H1 (cell line): ENCODE measurements at regions not wholly inside any gene's neighbourhood (a gene's known extent, or its start where the extent isn't known, plus 50 kb on each side); places are given as distances from the start of the nearest gene placed in this dataset.

ENCODE experiments used
- CTCF ChIA-PET: fragments of 300-600 bp; sonication (Branson Sonifier 250); formaldehyde crosslinking; loops from one replicate; lab custom pipeline; 2021; ENCODE audit not compliant: partially characterized antibody; lab: Charles Lee
- POLR2A ChIA-PET: fragments of 300-600 bp; sonication (Branson Sonifier 250); formaldehyde crosslinking; loops from one replicate; lab custom pipeline; 2021; ENCODE audit warnings: inconsistent platforms; ENCODE audit not compliant: partially characterized antibody; lab: Charles Lee
- DNase-seq, 2 experiments: peaks; one replicate each; pipeline versions ENCODE4 v3.0.0 to v3.0.0-alpha.2; 2010 to 2022; ENCODE audit warnings: low spot score in 2 of 2, low read depth in 1 of 2, mixed read lengths in 1 of 2
- FAIRE-seq: peaks from 2 replicates; lab custom pipeline; 2011; peaks lifted over from hg19 to GRCh38; lab: Jason Lieb, UNC
- H2AFZ ChIP-seq: 2 replicates; pipeline ENCODE4 v1.8.1; 2012; ENCODE audit warnings: low read length, inconsistent platforms
- H2AK5ac ChIP-seq: 2 replicates; pipeline ENCODE4 v1.6.1; 2013; ENCODE audit warnings: low read depth, low read length
- H2BK120ac ChIP-seq: replicated peaks from 2 replicates; pipeline ENCODE3; 2013; ENCODE audit warnings: low read depth, low read length, inconsistent platforms
- H2BK12ac ChIP-seq: 2 replicates; pipeline ENCODE4 v1.6.1; 2013; ENCODE audit warnings: low read depth, low read length
- H2BK15ac ChIP-seq: 2 replicates; pipeline ENCODE4 v1.6.1; 2013; ENCODE audit warnings: low read length
- H2BK20ac ChIP-seq: 2 replicates; pipeline ENCODE4 v1.6.1; 2013; ENCODE audit warnings: low read length
- H2BK5ac ChIP-seq: 2 replicates; pipeline ENCODE4 v1.6.1; 2013; ENCODE audit warnings: low read depth, low read length
- H3K14ac ChIP-seq: 2 replicates; pipeline ENCODE4 v1.6.1; 2013; ENCODE audit warnings: inconsistent platforms; ENCODE audit not compliant: insufficient read length
- H3K18ac ChIP-seq: 2 replicates; pipeline ENCODE4 v1.6.1; 2013; ENCODE audit warnings: low read length; ENCODE audit errors: extremely low read depth
- H3K23ac ChIP-seq: 2 replicates; pipeline ENCODE4 v1.6.1; 2013; ENCODE audit warnings: inconsistent platforms; ENCODE audit not compliant: insufficient read length
- H3K23me2 ChIP-seq: 2 replicates; pipeline ENCODE4 v1.6.1; 2013; ENCODE audit warnings: low read depth, low read length
- H3K27ac ChIP-seq: 2 replicates; pipeline ENCODE4 v1.6.1; 2011; ENCODE audit warnings: low read depth, low read length, inconsistent platforms
- H3K27me3 ChIP-seq, 4 experiments: replicated peaks in 1 of 4; 1 replicate in 1 of 4; 2 replicates in 3 of 4; pipeline versions ENCODE4 v1.6.1 to v1.8.1; 2011 to 2013; ENCODE audit warnings: low read length in 3 of 4, mild to moderate bottlenecking in 3 of 4, inconsistent platforms in 2 of 4, mixed read lengths in 2 of 4, moderate library complexity in 1 of 4; ENCODE audit not compliant: control insufficient read depth in 3 of 4, insufficient read depth in 3 of 4; ENCODE audit errors: extremely low read depth in 1 of 4
- H3K36me3 ChIP-seq, 4 experiments: 2 replicates each; pipeline versions ENCODE4 v1.6.1 to v1.8.1; 2011 to 2013; ENCODE audit warnings: mild to moderate bottlenecking in 4 of 4, low read length in 3 of 4, moderate library complexity in 2 of 4, control low read depth in 1 of 4, inconsistent platforms in 1 of 4; ENCODE audit not compliant: insufficient read depth in 4 of 4, control insufficient read depth in 2 of 4
- H3K4ac ChIP-seq: replicated peaks from 2 replicates; pipeline ENCODE3; 2013; ENCODE audit warnings: low read length, low read depth, mixed read lengths, inconsistent platforms; ENCODE audit not compliant: insufficient read length
- H3K4me1 ChIP-seq, 4 experiments: replicated peaks in 1 of 4; 1 replicate in 1 of 4; 2 replicates in 3 of 4; pipeline versions ENCODE4 v1.6.1 to v1.8.1; 2011 to 2013; ENCODE audit warnings: low read length in 3 of 4, inconsistent platforms in 2 of 4, mixed read lengths in 1 of 4; ENCODE audit not compliant: insufficient read depth in 4 of 4, control insufficient read depth in 3 of 4
- H3K4me2 ChIP-seq, 2 experiments: 2 replicates each; pipeline versions ENCODE4 v1.6.1 to v1.8.1; 2011 to 2013; ENCODE audit warnings: low read depth in 2 of 2, low read length in 2 of 2, control low read depth in 1 of 2, inconsistent platforms in 1 of 2, mild to moderate bottlenecking in 1 of 2; ENCODE audit not compliant: insufficient read depth in 1 of 2
- H3K4me3 ChIP-seq, 4 experiments: fragments of 200-600, 300-600 bp in 1 of 4; sonication (generic), shearing (Covaris generic), sonication (Bioruptor Twin) in 1 of 4; 2 replicates each; pipeline versions ENCODE4 v1.5.1 to v1.8.1; 2011 to 2016; ENCODE audit warnings: low read length in 4 of 4, low read depth in 3 of 4, control low read depth in 2 of 4, inconsistent platforms in 2 of 4, mild to moderate bottlenecking in 2 of 4, mixed read lengths in 1 of 4, moderate library complexity in 1 of 4; ENCODE audit not compliant: insufficient read depth in 2 of 4; ENCODE audit errors: extremely low read depth in 1 of 4
- H3K56ac ChIP-seq: replicated peaks from 2 replicates; pipeline ENCODE3; 2013; ENCODE audit warnings: low read depth, mild to moderate bottlenecking, mixed read lengths, low read length, inconsistent platforms; ENCODE audit not compliant: insufficient read length
- H3K79me1 ChIP-seq: 2 replicates; pipeline ENCODE4 v1.6.1; 2013; ENCODE audit warnings: low read depth, low read length, control low read depth
- H3K79me2 ChIP-seq, 2 experiments: 2 replicates each; pipeline versions ENCODE4 v1.6.1 to v1.8.1; 2012 to 2013; ENCODE audit warnings: low read length in 2 of 2, mild to moderate bottlenecking in 2 of 2, inconsistent platforms in 1 of 2; ENCODE audit not compliant: insufficient read depth in 2 of 2, control insufficient read depth in 1 of 2
- H3K9ac ChIP-seq, 4 experiments: replicated peaks in 1 of 4; 1 replicate in 1 of 4; 2 replicates in 3 of 4; pipeline versions ENCODE4 v1.6.1 to v1.8.1; 2011 to 2013; ENCODE audit warnings: low read depth in 3 of 4, low read length in 3 of 4, control low read depth in 2 of 4, mild to moderate bottlenecking in 2 of 4, moderate library complexity in 2 of 4, inconsistent platforms in 1 of 4; ENCODE audit errors: extremely low read depth in 1 of 4
- H3K9me3 ChIP-seq, 2 experiments: 2 replicates each; pipeline versions ENCODE4 v1.6.1 to v1.8.1; 2012 to 2013; ENCODE audit warnings: mild to moderate bottlenecking in 2 of 2, moderate library complexity in 2 of 2, control low read depth in 1 of 2, inconsistent platforms in 1 of 2, low read depth in 1 of 2, low read length in 1 of 2, mixed read lengths in 1 of 2; ENCODE audit not compliant: insufficient read depth in 2 of 2
- H4K20me1 ChIP-seq, 2 experiments: replicated peaks in 1 of 2; 2 replicates each; pipeline versions ENCODE3 to v1.8.1; 2011 to 2013; ENCODE audit warnings: inconsistent platforms in 2 of 2, low read length in 2 of 2, mild to moderate bottlenecking in 1 of 2; ENCODE audit not compliant: insufficient read depth in 2 of 2, control insufficient read depth in 1 of 2
- H4K5ac ChIP-seq: 2 replicates; pipeline ENCODE4 v1.6.1; 2013; ENCODE audit warnings: low read length, low read depth, mixed read lengths, inconsistent platforms; ENCODE audit not compliant: insufficient read length
- H4K8ac ChIP-seq: 2 replicates; pipeline ENCODE4 v1.8.0; 2013; ENCODE audit warnings: mild to moderate bottlenecking, moderate library complexity, low read length, inconsistent platforms; ENCODE audit not compliant: insufficient read depth; ENCODE audit errors: extremely low read depth
- H4K91ac ChIP-seq: replicated peaks from 2 replicates; pipeline ENCODE3; 2013; ENCODE audit warnings: low read length, mixed read lengths, inconsistent platforms; ENCODE audit not compliant: insufficient read length
- BCL11A ChIP-seq, 2 experiments: IDR thresholded peaks; one replicate each; pipeline ENCODE4 v1.6.1; 2011; ENCODE audit warnings: low read depth in 2 of 2, low read length in 2 of 2, mild to moderate bottlenecking in 2 of 2
- KDM1A ChIP-seq: fragments of 200-600, 300-600 bp; sonication (generic); IDR thresholded peaks from 2 replicates; pipeline ENCODE4 v1.7.1; 2016; ENCODE audit warnings: mild to moderate bottlenecking, low read length, borderline replicate concordance
- NANOG ChIP-seq: IDR thresholded peaks from 2 replicates; pipeline ENCODE4 v1.6.1; 2011; ENCODE audit warnings: low read length, low read depth, mild to moderate bottlenecking, inconsistent platforms; ENCODE audit not compliant: insufficient read depth, poor library complexity, severe bottlenecking
- TAF7 ChIP-seq: optimal IDR thresholded peaks from 2 replicates; pipeline ENCODE3; 2011; ENCODE audit warnings: low read depth, mild to moderate bottlenecking, inconsistent platforms, low read length, moderate library complexity, borderline replicate concordance
- WGBS, 2 experiments: shearing (Covaris generic) in 1 of 2; methylation state at CpG; one replicate each; pipeline versions ENCODE4 v1.1.6 to v1.1.7; 2013 to 2015; ENCODE audit warnings: low lambda C conversion rate in 2 of 2, mixed read lengths in 2 of 2, inconsistent platforms in 1 of 2, low coverage in 1 of 2, missing lambda C conversion rate in 1 of 2; ENCODE audit not compliant: insufficient replicate concordance in 2 of 2, insufficient coverage in 1 of 2, insufficient read length in 1 of 2; ENCODE audit errors: extremely low coverage in 1 of 2, missing lambda C conversion rate in 1 of 2; 5-methylcytosine and 5-hydroxymethylcytosine counted together

DNA sequence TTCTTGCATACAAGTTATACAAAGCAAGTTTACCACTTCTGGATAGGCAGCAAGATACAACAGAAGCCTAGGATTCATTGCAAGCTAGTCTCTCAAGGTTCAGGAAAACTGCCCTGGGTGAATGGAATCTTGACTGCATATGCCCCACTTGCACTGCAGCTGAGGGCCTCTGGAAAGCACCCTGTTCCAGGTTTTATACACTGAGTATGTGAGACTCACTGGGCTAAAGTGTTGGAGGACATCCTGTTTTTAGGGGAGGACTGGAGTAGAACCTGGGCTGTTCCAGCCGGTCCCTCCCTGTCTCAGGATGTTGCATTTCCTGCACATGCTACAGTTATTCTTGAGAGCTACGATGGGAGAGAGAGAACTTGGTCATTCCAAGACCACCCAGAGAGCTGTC lies 168.5 kb upstream of the NUDT6 start:
- H2BK15ac ChIP-seq: no peak overlapping the region
- no peak overlapping the region for H3K4ac ChIP-seq
- no peak overlapping the region for H3K18ac ChIP-seq
- no peak overlapping the region for H4K8ac ChIP-seq
- peaks cover 0 to 22% (median 4%) of the 10 kb centered on the region in 4 experiments; a peak in 4 of 8 replicates for H3K36me3 ChIP-seq
- WGBS, 2 experiments: 87% methylated on average over 2 of the region's 2 CpGs; no CpG with 5 or more reads in 1 of the 2 experiments
- H3K9me3 ChIP-seq: no peaks in the 10 kb centered on the region
- H3K23me2 ChIP-seq: no peaks in the 10 kb centered on the region
- H3K4me2 ChIP-seq: no peak overlapping the region
- no peak overlapping the region for H2BK5ac ChIP-seq
- FAIRE-seq (no peak), DNase-seq (no peak)
- CTCF ChIA-PET: interaction anchor here (2.7 kb wide), 1 partner anchor 11 kb away, joined by 16 read pairs; no protein-coding TSS in a partner anchor
- TF ChIP-seq BCL11A (IDR thresholded peaks at IDR 0.05; ENCODE audit: low read depth in 2 of 2, low read length in 2 of 2) (no peak), TAF7 (no peak), KDM1A (no peak), NANOG (no peak)
- no peak overlapping the region for H4K91ac ChIP-seq
- H3K27me3 ChIP-seq: no peaks in the 10 kb centered on the region
- H2AFZ ChIP-seq: no peak overlapping the region
- H3K56ac ChIP-seq: no peak overlapping the region
- no peaks in the 10 kb centered on the region for H4K20me1 ChIP-seq
- H2BK20ac ChIP-seq: no peak overlapping the region
- H2BK12ac ChIP-seq: no peak overlapping the region
- no peak overlapping the region for H3K23ac ChIP-seq
- no peak overlapping the region for H3K27ac ChIP-seq
- H3K9ac ChIP-seq: no peak overlapping the region
- H4K5ac ChIP-seq: no peak overlapping the region
- H3K14ac ChIP-seq: no peak overlapping the region
- no peaks in the 10 kb centered on the region for H3K79me2 ChIP-seq
- H3K4me1 ChIP-seq: no peaks in the 10 kb centered on the region
- POLR2A ChIA-PET: no interaction called here
- no peaks in the 10 kb centered on the region for H3K79me1 ChIP-seq
- no peak overlapping the region for H2BK120ac ChIP-seq
- no peak overlapping the region for H2AK5ac ChIP-seq
- no peak overlapping the region for H3K4me3 ChIP-seq
